ENCODE measurements at regions not wholly inside any gene's neighbourhood (a gene's known extent, or its start where the extent isn't known, plus 50 kb on each side); places are given as distances from the start of the nearest gene placed in this dataset.

GRCh38 chr7:25646726-25647413, 418.6 kb upstream of the NPVF start:
- 67% methylated on average over 5 of the region's 6 CpGs for WGBS (ENCODE audit: insufficient coverage, low coverage, low lambda C conversion rate, missing lambda C conversion rate)
- Histone ChIP-seq H3K27ac (no peak overlapping the region), H3K27me3 (no peaks in the 10 kb centered on the region), H3K9me3 (no peaks in the 10 kb centered on the region), H3K4me3 (no peak overlapping the region), H3K36me3 (no peaks in the 10 kb centered on the region), H3K4me1 (no peaks in the 10 kb centered on the region)
- TF ChIP-seq POLR2A (IDR thresholded peaks at IDR 0.05): no peak
- TF ChIP-seq, protein P1, sequence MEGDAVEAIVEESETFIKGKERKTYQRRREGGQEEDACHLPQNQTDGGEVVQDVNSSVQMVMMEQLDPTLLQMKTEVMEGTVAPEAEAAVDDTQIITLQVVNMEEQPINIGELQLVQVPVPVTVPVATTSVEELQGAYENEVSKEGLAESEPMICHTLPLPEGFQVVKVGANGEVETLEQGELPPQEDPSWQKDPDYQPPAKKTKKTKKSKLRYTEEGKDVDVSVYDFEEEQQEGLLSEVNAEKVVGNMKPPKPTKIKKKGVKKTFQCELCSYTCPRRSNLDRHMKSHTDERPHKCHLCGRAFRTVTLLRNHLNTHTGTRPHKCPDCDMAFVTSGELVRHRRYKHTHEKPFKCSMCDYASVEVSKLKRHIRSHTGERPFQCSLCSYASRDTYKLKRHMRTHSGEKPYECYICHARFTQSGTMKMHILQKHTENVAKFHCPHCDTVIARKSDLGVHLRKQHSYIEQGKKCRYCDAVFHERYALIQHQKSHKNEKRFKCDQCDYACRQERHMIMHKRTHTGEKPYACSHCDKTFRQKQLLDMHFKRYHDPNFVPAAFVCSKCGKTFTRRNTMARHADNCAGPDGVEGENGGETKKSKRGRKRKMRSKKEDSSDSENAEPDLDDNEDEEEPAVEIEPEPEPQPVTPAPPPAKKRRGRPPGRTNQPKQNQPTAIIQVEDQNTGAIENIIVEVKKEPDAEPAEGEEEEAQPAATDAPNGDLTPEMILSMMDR (IDR thresholded peaks at IDR 0.05): no peak
- DNase-seq (no peak), ATAC-seq (no peak)
- intact Hi-C loops (cut with DNase I): no loop called here

- Histone ChIP-seq H3K4me1 (no peaks in the 10 kb centered on the region), H3K36me3 (no peaks in the 10 kb centered on the region), H3K27me3 (no peaks in the 10 kb centered on the region), H3K4me3 (no peak overlapping the region), H3K9me3 (no peaks in the 10 kb centered on the region), H3K27ac (no peak overlapping the region)
- ATAC-seq (no peak), DNase-seq (no peak)
- WGBS (ENCODE audit: insufficient coverage, low coverage, low lambda C conversion rate, missing lambda C conversion rate): 57% methylated on average over 2 of the region's 2 CpGs
- TF ChIP-seq, protein P1 (IDR thresholded peaks at IDR 0.05): no peak
- TF ChIP-seq POLR2A (IDR thresholded peaks at IDR 0.05): no peak
- intact Hi-C loops (cut with DNase I): no loop called here
Observed at GRCh38 chr7:25647872-25648271, 419.6 kb upstream of the NPVF start.

DNA sequence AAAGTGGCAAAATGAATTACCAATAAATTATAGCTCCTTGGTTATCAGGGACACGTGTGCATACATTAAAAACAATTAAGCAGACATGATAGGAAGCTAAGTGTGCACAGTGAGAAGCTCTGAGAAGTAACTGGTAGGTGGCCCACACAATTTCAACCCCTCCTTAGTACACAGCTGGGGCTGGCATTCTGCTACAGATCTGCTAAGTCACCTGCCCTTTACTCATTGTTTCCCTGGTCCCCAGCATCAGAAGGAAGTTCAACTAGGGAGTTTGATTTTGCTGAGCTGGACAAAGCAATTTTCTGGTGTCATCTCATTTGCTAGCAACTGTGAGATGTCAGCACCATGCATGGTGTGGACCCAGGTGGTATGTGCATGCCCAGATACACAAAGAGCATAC, 424.1 kb upstream of the NPVF start:
- Histone ChIP-seq H3K36me3 (no peaks in the 10 kb centered on the region), H3K27me3 (no peaks in the 10 kb centered on the region), H3K4me1 (no peaks in the 10 kb centered on the region), H3K9me3 (no peaks in the 10 kb centered on the region), H3K4me3 (no peak overlapping the region), H3K27ac (no peak overlapping the region)
- 21% methylated on average over 1 of the region's 1 CpG for WGBS (ENCODE audit: insufficient coverage, low coverage, low lambda C conversion rate, missing lambda C conversion rate)
- no peak for TF ChIP-seq POLR2A (IDR thresholded peaks at IDR 0.05)
- TF ChIP-seq, protein P1 (IDR thresholded peaks at IDR 0.05): no peak
- ATAC-seq: no peak
- intact Hi-C loops (cut with DNase I): no loop called here
- no peak for DNase-seq

GRCh38 chr7:25653384-25653783, 425.1 kb upstream of the NPVF start:
- Histone ChIP-seq H3K4me3 (no peak overlapping the region), H3K27me3 (no peaks in the 10 kb centered on the region), H3K9me3 (no peaks in the 10 kb centered on the region), H3K27ac (no peak overlapping the region), H3K36me3 (no peaks in the 10 kb centered on the region), H3K4me1 (no peaks in the 10 kb centered on the region)
- ATAC-seq (no peak), DNase-seq (no peak)
- no peak for TF ChIP-seq POLR2A (IDR thresholded peaks at IDR 0.05)
- WGBS (ENCODE audit: insufficient coverage, low coverage, low lambda C conversion rate, missing lambda C conversion rate): 54% methylated on average over 2 of the region's 2 CpGs
- intact Hi-C loops (cut with DNase I): no loop called here

GRCh38 chr7:25656071-25656470, 427.8 kb upstream of the NPVF start:
- ATAC-seq: no peak
- WGBS (ENCODE audit: insufficient coverage, low coverage, low lambda C conversion rate, missing lambda C conversion rate): 15% methylated on average over 1 of the region's 1 CpG
- intact Hi-C loops (cut with DNase I): no loop called here

More at GRCh38 chr7:25656071-25656470, 427.8 kb upstream of the NPVF start:
- no peaks in the 10 kb centered on the region for H3K27me3 ChIP-seq
- H3K36me3 ChIP-seq: no peaks in the 10 kb centered on the region
- no peaks in the 10 kb centered on the region for H3K9me3 ChIP-seq
- no peaks in the 10 kb centered on the region for H3K4me1 ChIP-seq
- no peak overlapping the region for H3K4me3 ChIP-seq
- no peak overlapping the region for H3K27ac ChIP-seq
- no peak for TF ChIP-seq POLR2A (IDR thresholded peaks at IDR 0.05)
- TF ChIP-seq, protein P1 (IDR thresholded peaks at IDR 0.05): no peak
- DNase-seq: no peak
